BLaER1 treated with 17β-estradiol and CSF1 and Interleukin-3, amounts not matched to agents 10 nM and 100 nM (cell line): ENCODE measurements at regions not wholly inside any gene's neighbourhood (a gene's known extent, or its start where the extent isn't known, plus 50 kb on each side); places are given as distances from the start of the nearest gene placed in this dataset.
A peak's percentile ranks its signal among the peaks of the same experiment; 100 is the strongest.

Experiments
- H3K27ac ChIP-seq, 11 experiments: shearing (Covaris generic); formaldehyde crosslinking; 2 replicates each; pipeline ENCODE4 v1.8.1; 2022
- H3K27me3 ChIP-seq, 11 experiments: shearing (Covaris generic); formaldehyde crosslinking; 2 replicates each; pipeline ENCODE4 v1.8.1; 2022
- H3K36me3 ChIP-seq, 11 experiments: shearing (Covaris generic); formaldehyde crosslinking; 2 replicates each; pipeline ENCODE4 v1.8.1; 2022
- H3K4me1 ChIP-seq, 10 experiments: shearing (Covaris generic); formaldehyde crosslinking; 2 replicates each; pipeline ENCODE4 v1.8.1; 2022
- H3K4me2 ChIP-seq, 11 experiments: shearing (Covaris generic); formaldehyde crosslinking; 2 replicates each; pipeline ENCODE4 v1.8.1; 2022
- H3K4me3 ChIP-seq, 10 experiments: shearing (Covaris generic); formaldehyde crosslinking; 2 replicates each; pipeline ENCODE4 v1.8.1; 2022
- H3K9ac ChIP-seq, 11 experiments: shearing (Covaris generic); formaldehyde crosslinking; 2 replicates each; pipeline ENCODE4 v1.8.1; 2022
- H3K9me3 ChIP-seq, 11 experiments: shearing (Covaris generic); formaldehyde crosslinking; replicated peaks in 1 of 11; 2 replicates each; pipeline ENCODE4 v1.8.1; 2022
- H4K20me1 ChIP-seq, 11 experiments: shearing (Covaris generic); formaldehyde crosslinking; 2 replicates each; pipeline ENCODE4 v1.8.1; 2022
- Cebpa-rat ChIP-seq, 11 experiments: shearing (Covaris generic); IDR thresholded peaks; 2 replicates each; pipeline ENCODE4 v1.8.1; 2022

DNA sequence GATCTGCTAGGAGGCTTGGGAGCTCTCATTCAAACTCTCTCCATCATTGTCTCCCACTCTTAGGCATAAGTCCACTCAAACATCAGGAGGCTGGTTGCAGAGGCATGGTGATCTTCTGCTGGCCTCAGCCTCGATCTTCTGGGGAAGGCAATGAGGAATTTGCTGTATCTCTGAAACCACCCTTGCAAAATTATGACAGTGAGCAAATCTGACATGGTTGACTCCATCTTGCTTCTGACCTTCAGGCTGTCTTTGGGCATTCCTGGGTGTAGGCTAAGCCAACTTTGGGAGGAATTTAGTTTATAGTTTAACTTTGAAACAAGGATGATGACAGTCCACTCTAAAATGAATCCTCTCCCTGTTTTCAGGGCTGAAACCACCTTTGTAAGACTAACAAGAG lies 84.1 kb upstream of the ABCC4 start:
- H3K4me1 ChIP-seq, result peaks cover 14 to 36% (median 20%) of the 10 kb centered on the region in 10 experiments; a peak in 19 of 20 replicates

DNA sequence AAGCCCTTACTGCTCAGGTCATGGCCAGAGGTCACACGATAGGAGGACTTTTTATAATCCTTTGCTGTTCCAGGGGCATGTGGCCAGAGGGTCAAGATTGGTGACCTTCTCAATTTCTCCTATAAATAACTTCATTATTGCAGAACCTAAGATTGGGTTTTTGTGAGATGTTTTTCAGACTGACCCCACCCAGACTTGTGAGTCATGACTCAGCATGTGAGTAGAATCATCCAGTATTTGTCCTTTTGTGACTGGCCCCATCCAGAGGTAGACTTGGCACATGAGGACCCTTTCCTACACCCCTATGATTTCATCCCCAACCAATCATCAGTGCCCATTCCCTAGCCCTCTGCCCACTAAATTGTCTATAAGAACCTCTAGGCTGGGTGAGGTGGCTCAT lies 84.5 kb upstream of the ABCC4 start:
- Histone ChIP-seq H3K4me2 (peak overlapping the region in 1 of 11 experiments; percentile 15; a peak in 1 of 22 replicates), H3K36me3 (no peaks in the 10 kb centered on the region), H4K20me1 (no peaks in the 10 kb centered on the region), H3K4me1 (peaks cover 11 to 33% (median 19%) of the 10 kb centered on the region in 10 experiments; a peak in 19 of 20 replicates), H3K4me3 (no peak overlapping the region), H3K9ac (no peak overlapping the region), H3K27me3 (no peaks in the 10 kb centered on the region), H3K27ac (no peak overlapping the region), H3K9me3 (peaks cover 0 to 17% (median 12%) of the 10 kb centered on the region in 11 experiments; a peak in 15 of 22 replicates)
- no peak for TF ChIP-seq Cebpa-rat (IDR thresholded peaks at IDR 0.05)

More for the DNA sequence above, 84.1 kb upstream of the ABCC4 start:
- H3K27me3 ChIP-seq, result no peaks in the 10 kb centered on the region
- no peak overlapping the region for H3K27ac ChIP-seq
- peak overlapping the region in 1 of 11 experiments; percentile 15; a peak in 1 of 22 replicates for H3K4me2 ChIP-seq
- no peak overlapping the region for H3K4me3 ChIP-seq
- TF ChIP-seq Cebpa-rat (IDR thresholded peaks at IDR 0.05), result no peak
- H4K20me1 ChIP-seq, result no peaks in the 10 kb centered on the region
- no peaks in the 10 kb centered on the region for H3K36me3 ChIP-seq
- peaks cover 0 to 17% (median 12%) of the 10 kb centered on the region in 11 experiments; a peak in 15 of 22 replicates for H3K9me3 ChIP-seq
- H3K9ac ChIP-seq, result no peak overlapping the region

GRCh38 chr13:95386370-95386769 lies 85.1 kb upstream of the ABCC4 start:
- TF ChIP-seq Cebpa-rat (IDR thresholded peaks at IDR 0.05), result no peak
- H4K20me1 ChIP-seq, result no peaks in the 10 kb centered on the region
- no peaks in the 10 kb centered on the region for H3K36me3 ChIP-seq
- H3K4me3 ChIP-seq, result no peak overlapping the region
- H3K9me3 ChIP-seq, result peaks cover 0 to 17% (median 12%) of the 10 kb centered on the region in 11 experiments; a peak in 15 of 22 replicates
- no peaks in the 10 kb centered on the region for H3K27me3 ChIP-seq
- no peak overlapping the region for H3K9ac ChIP-seq
- H3K4me1 ChIP-seq, result peaks cover 11 to 33% (median 19%) of the 10 kb centered on the region in 10 experiments; a peak in 19 of 20 replicates
- no peak overlapping the region for H3K27ac ChIP-seq
- peak overlapping the region in 2 of 11 experiments; percentile 49 to 63; a peak in 2 of 22 replicates for H3K4me2 ChIP-seq

- no peak overlapping the region for H3K27ac ChIP-seq
- H3K9me3 ChIP-seq, result peaks cover 0 to 17% (median 12%) of the 10 kb centered on the region in 11 experiments; a peak in 15 of 22 replicates
- no peaks in the 10 kb centered on the region for H3K27me3 ChIP-seq
- no peak for TF ChIP-seq Cebpa-rat (IDR thresholded peaks at IDR 0.05)
- peaks cover 11 to 33% (median 19%) of the 10 kb centered on the region in 10 experiments; a peak in 19 of 20 replicates for H3K4me1 ChIP-seq
- no peaks in the 10 kb centered on the region for H4K20me1 ChIP-seq
- H3K9ac ChIP-seq, result no peak overlapping the region
- peak overlapping the region in 7 of 11 experiments; percentile 9 to 63 (median 25); a peak in 5 of 22 replicates for H3K4me2 ChIP-seq
- H3K4me3 ChIP-seq, result no peak overlapping the region
- no peaks in the 10 kb centered on the region for H3K36me3 ChIP-seq
These were observed 86.5 kb upstream of the ABCC4 start for GRCh38 chr13:95387733-95388207.

DNA sequence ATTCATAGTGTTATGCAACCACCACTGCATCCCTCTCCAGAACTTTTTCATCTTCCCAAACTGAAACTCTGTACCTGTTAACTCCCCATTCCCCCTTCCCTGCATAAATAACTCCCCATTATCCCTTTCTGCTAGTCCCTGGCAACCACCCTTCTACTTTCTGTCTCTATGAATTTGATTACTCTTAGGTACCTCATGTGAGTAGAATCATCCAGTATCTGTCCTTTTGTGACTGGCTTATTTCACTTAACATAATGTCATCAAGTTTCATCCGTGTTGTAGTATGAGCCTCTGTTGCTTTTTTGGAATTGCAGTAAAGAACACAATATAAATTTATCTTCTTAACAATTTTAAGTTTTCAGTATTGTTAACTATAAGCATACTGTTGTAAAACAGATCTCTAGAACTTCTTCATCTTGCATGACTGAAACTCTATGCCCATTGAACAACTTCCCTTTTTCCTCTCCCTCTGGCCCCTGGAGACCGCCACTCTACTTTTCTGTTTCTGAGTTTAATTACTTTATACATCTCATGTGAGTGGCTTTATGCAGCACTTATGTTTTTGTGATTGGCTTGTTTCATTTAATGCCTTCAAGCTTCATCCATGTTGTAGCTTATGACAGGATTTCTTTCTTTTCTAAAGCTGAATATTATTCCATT lies 87.3 kb upstream of the ABCC4 start:
- Histone ChIP-seq H3K4me1 (peaks cover 11 to 33% (median 19%) of the 10 kb centered on the region in 10 experiments; a peak in 19 of 20 replicates), H4K20me1 (no peaks in the 10 kb centered on the region), H3K9me3 (peaks cover 0 to 18% (median 12%) of the 10 kb centered on the region in 11 experiments; a peak in 15 of 22 replicates), H3K4me2 (peak overlapping the region; percentile 11 to 63 (median 25); a peak in 14 of 22 replicates), H3K27ac (no peak overlapping the region), H3K4me3 (no peak overlapping the region), H3K27me3 (no peaks in the 10 kb centered on the region), H3K9ac (no peak overlapping the region), H3K36me3 (no peaks in the 10 kb centered on the region)
- TF ChIP-seq Cebpa-rat (IDR thresholded peaks at IDR 0.05), result no peak

DNA sequence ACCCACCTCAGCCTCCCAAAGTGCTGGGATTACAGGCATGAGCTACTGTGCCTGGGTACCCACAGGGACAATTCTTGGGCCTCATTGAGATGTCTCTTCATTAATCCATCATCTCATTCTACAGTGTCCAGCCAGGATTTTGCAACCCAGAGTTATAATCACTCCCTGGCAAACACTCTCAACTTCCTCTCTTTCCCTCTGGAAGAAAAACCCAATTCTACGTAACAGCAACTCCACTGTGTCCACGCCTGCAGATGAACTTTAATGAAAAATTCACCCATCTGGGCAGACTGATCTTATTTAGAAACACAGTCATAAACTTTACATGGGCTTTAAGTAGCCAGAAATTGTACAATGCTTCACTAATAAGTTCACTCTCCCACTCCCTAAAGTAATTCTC lies 90.1 kb upstream of the ABCC4 start:
- H3K9ac ChIP-seq, result no peak overlapping the region
- TF ChIP-seq Cebpa-rat (IDR thresholded peaks at IDR 0.05), result no peak
- H3K4me3 ChIP-seq, result no peak overlapping the region

GRCh38 chr13:95391785-95392184 lies 90.5 kb upstream of the ABCC4 start:
- Histone ChIP-seq H3K27ac (no peak overlapping the region), H4K20me1 (no peaks in the 10 kb centered on the region), H3K4me3 (no peak overlapping the region), H3K9ac (no peak overlapping the region), H3K4me1 (peaks cover 11 to 27% (median 19%) of the 10 kb centered on the region in 10 experiments; a peak in 19 of 20 replicates), H3K27me3 (no peaks in the 10 kb centered on the region), H3K9me3 (peaks cover 0 to 4% (median 0%) of the 10 kb centered on the region in 11 experiments; a peak in 1 of 22 replicates), H3K36me3 (no peaks in the 10 kb centered on the region), H3K4me2 (no peak overlapping the region)
- no peak for TF ChIP-seq Cebpa-rat (IDR thresholded peaks at IDR 0.05)

More for the DNA sequence above, 90.1 kb upstream of the ABCC4 start:
- Histone ChIP-seq H3K36me3 (no peaks in the 10 kb centered on the region), H3K27ac (no peak overlapping the region), H3K9me3 (peaks cover 0 to 6% (median 2%) of the 10 kb centered on the region in 11 experiments; a peak in 8 of 22 replicates), H4K20me1 (no peaks in the 10 kb centered on the region), H3K27me3 (no peaks in the 10 kb centered on the region), H3K4me1 (peaks cover 11 to 31% (median 19%) of the 10 kb centered on the region in 10 experiments; a peak in 19 of 20 replicates), H3K4me2 (no peak overlapping the region)

GRCh38 chr13:95392597-95392996 lies 91.3 kb upstream of the ABCC4 start:
- Histone ChIP-seq H3K27ac (no peak overlapping the region), H3K4me3 (no peak overlapping the region), H4K20me1 (no peaks in the 10 kb centered on the region), H3K36me3 (no peaks in the 10 kb centered on the region), H3K4me2 (no peak overlapping the region), H3K27me3 (no peaks in the 10 kb centered on the region), H3K9ac (no peak overlapping the region), H3K4me1 (peaks cover 10 to 18% (median 15%) of the 10 kb centered on the region in 10 experiments; a peak in 19 of 20 replicates), H3K9me3 (peaks cover 0 to 4% (median 0%) of the 10 kb centered on the region in 11 experiments; a peak in 1 of 22 replicates)
- no peak for TF ChIP-seq Cebpa-rat (IDR thresholded peaks at IDR 0.05)
